ENCODE measurements at regions not wholly inside any gene's neighbourhood (a gene's known extent, or its start where the extent isn't known, plus 50 kb on each side); places are given as distances from the start of the nearest gene placed in this dataset.
"Not testable (repeated sequence)": the region's sequence is repeated elsewhere in the genome, so short reads cannot be mapped to it uniquely, and the experiment has no call there.

DNA sequence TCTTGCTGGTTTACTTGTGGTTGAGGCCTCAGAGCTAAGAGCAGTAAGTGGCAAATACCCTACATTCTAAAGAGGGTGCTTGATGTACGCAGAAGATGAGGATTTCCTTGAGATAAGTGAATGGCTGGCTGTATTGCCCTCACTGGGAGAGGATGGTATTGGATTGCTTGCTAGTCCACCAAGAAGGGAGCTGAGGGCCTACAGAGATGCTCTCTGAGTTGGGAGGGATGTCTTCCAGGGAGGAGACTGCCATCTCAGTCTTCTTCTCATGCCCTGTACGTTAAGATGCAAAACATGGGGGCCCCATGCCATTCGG lies 669.1 kb downstream of the UTRN start:
- no peaks in the 10 kb centered on the region for H3K36me3 ChIP-seq (ENCODE audit: control insufficient read depth, insufficient read depth, low read length)
- no peak overlapping the region for H3K9ac ChIP-seq (ENCODE audit: low read length)

DNA sequence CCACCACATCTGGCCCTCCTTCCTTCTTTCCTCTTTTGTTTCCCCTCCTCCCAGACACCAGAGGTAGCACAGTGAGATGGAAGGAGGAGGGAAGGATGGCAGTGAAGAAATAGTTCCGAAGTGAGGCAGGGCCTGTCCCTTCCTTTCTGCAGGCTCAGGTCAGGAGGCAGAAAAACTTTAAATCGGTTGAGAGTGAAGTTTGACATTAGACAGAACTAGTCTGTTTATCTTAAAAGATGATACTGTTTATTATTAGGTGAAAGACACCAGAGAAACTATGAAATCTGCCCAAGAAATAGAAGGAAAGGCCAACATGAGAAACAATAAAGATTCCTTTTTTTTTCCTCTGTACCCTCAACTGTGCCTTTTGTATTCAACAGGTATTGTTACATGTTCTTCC lies 670.3 kb downstream of the UTRN start:
- Histone ChIP-seq H3K4me1 (ENCODE audit: control insufficient read depth, insufficient read depth, low read length) (no peaks in the 10 kb centered on the region), H3K27me3 (ENCODE audit: control insufficient read depth, insufficient read depth, low read length) (peaks cover 3% of the 10 kb centered on the region), H3K9ac (ENCODE audit: low read length) (no peak overlapping the region), H3K4me3 (ENCODE audit: low read length) (no peak overlapping the region), H3K9me3 (ENCODE audit: control insufficient read depth, low read length) (no peaks in the 10 kb centered on the region), H3K36me3 (ENCODE audit: control insufficient read depth, insufficient read depth, low read length) (no peaks in the 10 kb centered on the region)

More for the DNA sequence above, 669.1 kb downstream of the UTRN start:
- Histone ChIP-seq H3K4me3 (ENCODE audit: low read length) (no peak overlapping the region), H3K4me1 (ENCODE audit: control insufficient read depth, insufficient read depth, low read length) (no peaks in the 10 kb centered on the region), H3K27me3 (ENCODE audit: control insufficient read depth, insufficient read depth, low read length) (peaks cover 3% of the 10 kb centered on the region), H3K9me3 (ENCODE audit: control insufficient read depth, low read length) (no peaks in the 10 kb centered on the region)

DNA sequence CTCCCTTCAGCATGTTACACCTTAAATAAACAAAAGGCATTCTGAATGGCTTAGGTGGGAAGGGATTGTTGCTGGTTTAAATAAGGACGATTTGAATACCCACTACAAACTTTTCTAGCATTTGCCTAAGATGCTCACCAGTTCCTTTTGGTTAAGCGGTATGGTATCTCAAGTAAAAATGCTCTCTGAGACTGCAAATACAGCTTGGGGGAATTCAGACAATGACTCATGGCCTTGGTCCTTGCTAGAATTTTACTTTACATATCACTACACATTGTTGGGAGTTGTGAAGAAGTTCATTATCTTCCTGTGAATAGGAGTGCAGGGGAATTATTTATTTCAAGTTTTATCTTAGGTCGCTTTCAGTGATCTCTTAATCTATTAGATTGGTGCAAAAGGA lies 670.7 kb downstream of the UTRN start:
- Histone ChIP-seq H3K4me1 (ENCODE audit: control insufficient read depth, insufficient read depth, low read length) (no peaks in the 10 kb centered on the region), H3K4me3 (ENCODE audit: low read length) (no peak overlapping the region), H3K9ac (ENCODE audit: low read length) (no peak overlapping the region), H3K36me3 (ENCODE audit: control insufficient read depth, insufficient read depth, low read length) (no peaks in the 10 kb centered on the region), H3K27me3 (ENCODE audit: control insufficient read depth, insufficient read depth, low read length) (peaks cover under 1% of the 10 kb centered on the region), H3K9me3 (ENCODE audit: control insufficient read depth, low read length) (no peaks in the 10 kb centered on the region)

DNA sequence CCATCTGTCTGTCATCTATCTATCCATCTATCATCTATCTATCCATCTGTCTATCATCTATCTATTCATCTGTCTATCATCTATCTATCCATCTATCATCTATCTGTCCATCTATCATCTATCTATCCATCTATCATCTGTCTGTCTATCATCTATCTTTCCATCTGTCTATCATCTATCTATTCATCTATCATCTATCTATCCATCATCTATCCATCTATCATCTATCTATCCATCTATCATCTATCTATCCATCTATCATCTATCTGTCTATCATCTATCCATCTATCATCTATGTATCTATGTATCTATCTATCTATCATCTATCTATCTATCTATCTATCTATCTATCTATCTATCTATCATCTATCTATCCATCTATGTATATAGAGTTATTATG lies 671.6 kb downstream of the UTRN start:
- H3K36me3 ChIP-seq (ENCODE audit: control insufficient read depth, insufficient read depth, low read length); H3K9ac ChIP-seq (ENCODE audit: low read length); H3K4me3 ChIP-seq (ENCODE audit: low read length); H3K27me3 ChIP-seq (ENCODE audit: control insufficient read depth, insufficient read depth, low read length); H3K4me1 ChIP-seq (ENCODE audit: control insufficient read depth, insufficient read depth, low read length); H3K9me3 ChIP-seq (ENCODE audit: control insufficient read depth, low read length): not testable (repeated sequence)

DNA sequence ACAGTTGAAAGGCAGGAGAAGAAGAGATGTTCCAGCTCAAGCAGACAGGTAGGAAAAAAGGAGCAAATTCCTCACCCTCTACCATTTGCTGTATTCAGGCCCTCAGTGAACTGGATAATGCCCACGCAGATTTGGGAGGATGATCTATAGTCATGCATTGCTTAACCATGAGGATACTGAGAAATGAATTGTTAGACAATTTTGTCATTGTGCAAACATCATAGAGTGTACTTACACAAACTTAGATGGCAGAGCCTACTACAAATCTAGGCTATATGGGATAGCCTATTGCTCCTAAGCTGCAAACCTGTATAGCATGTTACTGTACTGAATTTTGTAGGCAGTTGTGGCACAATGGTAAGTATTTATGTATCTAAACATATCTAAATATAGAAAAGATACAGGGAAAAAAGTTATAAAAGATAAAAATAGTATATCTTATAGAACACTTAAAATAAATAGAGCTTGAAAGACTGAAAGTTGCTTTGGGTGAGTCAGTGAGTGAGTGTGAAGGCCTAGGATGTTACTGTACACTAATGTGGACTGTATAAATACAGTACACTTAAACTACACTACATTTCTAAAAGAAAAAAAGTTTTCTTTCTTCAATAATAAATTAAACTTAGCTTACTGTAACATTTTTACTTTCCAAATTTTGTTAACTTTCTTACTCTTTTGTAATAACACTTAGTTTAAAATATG lies 672.3 kb downstream of the UTRN start:
- Histone ChIP-seq H3K4me1 (ENCODE audit: control insufficient read depth, insufficient read depth, low read length) (no peaks in the 10 kb centered on the region), H3K4me3 (ENCODE audit: low read length) (no peak overlapping the region), H3K36me3 (ENCODE audit: control insufficient read depth, insufficient read depth, low read length) (no peaks in the 10 kb centered on the region), H3K27me3 (ENCODE audit: control insufficient read depth, insufficient read depth, low read length) (no peaks in the 10 kb centered on the region), H3K9me3 (ENCODE audit: control insufficient read depth, low read length) (no peaks in the 10 kb centered on the region), H3K9ac (ENCODE audit: low read length) (no peak overlapping the region)

DNA sequence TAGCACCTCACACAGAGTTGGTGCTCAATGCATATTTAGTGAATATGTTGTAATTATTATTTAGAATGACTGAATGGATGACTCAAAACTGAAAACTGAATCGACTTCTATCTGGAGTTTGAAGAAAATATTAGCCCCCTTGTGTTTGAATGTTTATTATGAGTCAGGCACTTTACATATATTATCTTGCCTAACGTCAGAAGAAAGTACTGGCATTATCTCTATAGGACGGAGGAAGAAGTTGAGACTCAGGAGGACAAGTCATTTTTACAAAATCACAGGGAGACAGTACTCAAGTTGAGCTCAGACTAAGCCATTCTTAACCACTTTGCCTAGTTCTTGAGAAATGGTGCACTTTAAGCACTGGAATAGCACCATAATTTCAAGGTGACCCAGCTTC lies 684.0 kb downstream of the UTRN start:
- no peaks in the 10 kb centered on the region for H3K27me3 ChIP-seq (ENCODE audit: control insufficient read depth, insufficient read depth, low read length)
- H3K36me3 ChIP-seq (ENCODE audit: control insufficient read depth, insufficient read depth, low read length) = no peaks in the 10 kb centered on the region

DNA sequence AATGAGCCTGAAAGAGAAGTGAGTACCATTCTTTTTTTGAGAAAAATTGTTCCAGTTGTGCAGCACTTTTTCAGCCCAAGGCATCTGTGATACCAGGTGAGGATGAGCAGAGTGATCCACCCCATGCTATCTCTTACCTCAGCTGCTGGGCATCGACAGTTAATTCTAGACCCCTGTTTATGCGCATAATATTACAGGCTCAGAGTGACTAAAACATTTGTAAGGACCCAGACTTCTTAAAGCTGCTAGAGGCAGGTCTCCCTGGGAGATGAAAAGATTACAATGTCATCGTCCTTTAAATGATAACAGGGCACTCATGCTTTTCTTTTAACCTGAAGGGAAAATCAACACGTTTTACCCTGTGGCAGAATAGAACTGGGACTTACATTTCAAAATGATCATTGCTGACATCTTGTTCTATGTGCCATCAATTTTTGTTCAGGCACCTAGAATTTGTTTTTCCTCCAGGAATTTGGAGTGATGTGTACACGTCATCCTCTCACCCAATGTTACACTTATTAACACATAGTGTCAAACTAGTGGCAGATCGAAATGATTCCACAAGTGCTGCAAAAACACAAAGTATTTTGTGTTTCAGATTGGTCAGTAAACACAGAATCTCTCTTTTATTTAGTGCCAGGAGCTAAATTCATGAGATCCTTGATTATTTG lies 684.6 kb downstream of the UTRN start:
- Histone ChIP-seq H3K4me3 (ENCODE audit: low read length) (no peak overlapping the region), H3K4me1 (ENCODE audit: control insufficient read depth, insufficient read depth, low read length) (no peaks in the 10 kb centered on the region), H3K27me3 (ENCODE audit: control insufficient read depth, insufficient read depth, low read length) (no peaks in the 10 kb centered on the region), H3K9me3 (ENCODE audit: control insufficient read depth, low read length) (no peaks in the 10 kb centered on the region), H3K9ac (ENCODE audit: low read length) (no peak overlapping the region), H3K36me3 (ENCODE audit: control insufficient read depth, insufficient read depth, low read length) (no peaks in the 10 kb centered on the region)

More for the DNA sequence above, 684.0 kb downstream of the UTRN start:
- Histone ChIP-seq H3K4me3 (ENCODE audit: low read length) (no peak overlapping the region), H3K9ac (ENCODE audit: low read length) (no peak overlapping the region), H3K4me1 (ENCODE audit: control insufficient read depth, insufficient read depth, low read length) (no peaks in the 10 kb centered on the region), H3K9me3 (ENCODE audit: control insufficient read depth, low read length) (no peaks in the 10 kb centered on the region)

DNA sequence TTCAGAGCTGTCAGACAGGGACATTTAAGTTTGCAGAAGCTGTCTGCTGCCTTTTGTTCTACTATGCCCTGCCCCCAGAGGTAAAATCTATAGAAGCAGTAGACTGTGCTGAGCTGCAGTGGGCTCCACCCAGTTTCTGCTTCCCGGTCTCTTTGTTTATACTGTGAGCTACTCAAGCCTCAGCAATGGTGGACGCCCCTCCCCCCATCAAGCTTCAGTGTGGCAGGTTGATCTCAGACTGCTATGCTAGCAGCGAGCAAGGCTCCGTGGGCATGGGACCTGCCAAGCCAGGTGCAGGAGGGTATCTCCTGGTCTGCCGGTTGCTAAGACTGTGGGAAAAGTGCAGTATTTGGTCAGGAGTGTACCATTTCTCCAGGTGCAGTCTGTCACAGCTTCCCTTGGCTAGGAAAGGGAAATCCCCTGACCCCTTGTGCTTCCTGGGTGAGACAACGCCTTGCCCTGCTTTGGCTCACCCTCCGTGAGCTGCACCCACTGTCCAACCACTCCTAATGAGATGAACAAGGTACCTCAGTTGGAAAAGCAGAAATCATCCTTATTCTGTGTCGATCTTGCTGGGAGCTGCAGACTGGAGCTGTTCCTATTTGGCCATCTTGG lies 692.2 kb downstream of the UTRN start:
- not testable (repeated sequence) for H3K4me1 ChIP-seq (ENCODE audit: control insufficient read depth, insufficient read depth, low read length); H3K27me3 ChIP-seq (ENCODE audit: control insufficient read depth, insufficient read depth, low read length); H3K36me3 ChIP-seq (ENCODE audit: control insufficient read depth, insufficient read depth, low read length); H3K9me3 ChIP-seq (ENCODE audit: control insufficient read depth, low read length)
- Histone ChIP-seq H3K9ac (ENCODE audit: low read length) (peak overlapping the region; percentile 53), H3K4me3 (ENCODE audit: low read length) (peak overlapping the region; percentile 36)

DNA sequence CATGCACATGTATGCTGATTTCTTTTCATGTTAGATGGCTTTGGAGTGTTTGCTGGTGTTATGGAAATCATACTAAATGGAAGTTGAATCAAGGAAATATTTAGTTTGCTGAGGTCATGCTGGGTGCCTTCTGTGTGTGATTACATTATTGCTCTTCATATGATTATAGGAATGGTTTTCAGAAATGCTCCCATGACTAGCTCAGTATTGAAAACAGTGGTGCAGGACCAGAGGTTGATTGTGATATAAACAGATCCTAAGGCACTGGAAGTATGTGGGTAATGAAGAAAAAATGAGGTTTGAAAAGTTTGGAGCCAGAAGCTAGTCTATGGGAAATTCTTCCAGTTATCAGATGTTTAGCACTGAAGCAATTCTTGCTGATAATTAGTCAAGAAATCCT lies 693.1 kb downstream of the UTRN start:
- H3K9ac ChIP-seq (ENCODE audit: low read length) = no peak overlapping the region

DNA sequence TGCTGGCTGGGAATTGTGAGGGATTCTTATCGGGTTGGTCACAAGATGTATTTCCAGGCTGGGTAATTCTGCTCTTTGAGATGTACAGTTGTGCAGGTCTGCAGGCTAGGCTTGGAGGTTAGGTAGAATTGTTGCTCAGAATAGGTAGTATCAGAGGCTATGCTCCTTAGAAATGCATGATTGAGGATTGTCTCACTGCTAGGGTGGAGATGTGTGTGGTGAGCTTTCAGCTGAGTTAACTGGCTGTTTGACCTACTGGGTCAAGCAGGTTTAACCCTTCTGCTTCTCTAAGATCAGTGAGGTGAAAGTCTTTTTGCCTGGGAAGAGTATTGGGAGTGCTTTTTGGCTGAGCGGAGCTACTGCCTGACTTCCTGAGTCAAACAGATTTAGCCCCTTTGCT lies 701.1 kb downstream of the UTRN start:
- H3K9me3 ChIP-seq (ENCODE audit: control insufficient read depth, low read length) = no peaks in the 10 kb centered on the region
- no peak overlapping the region for H3K9ac ChIP-seq (ENCODE audit: low read length)
- H3K4me3 ChIP-seq (ENCODE audit: low read length) = no peak overlapping the region
- no peaks in the 10 kb centered on the region for H3K27me3 ChIP-seq (ENCODE audit: control insufficient read depth, insufficient read depth, low read length)
- no peaks in the 10 kb centered on the region for H3K36me3 ChIP-seq (ENCODE audit: control insufficient read depth, insufficient read depth, low read length)
- H3K4me1 ChIP-seq (ENCODE audit: control insufficient read depth, insufficient read depth, low read length) = peaks cover 5% of the 10 kb centered on the region

More for the DNA sequence above, 693.1 kb downstream of the UTRN start:
- Histone ChIP-seq H3K4me1 (ENCODE audit: control insufficient read depth, insufficient read depth, low read length) (peaks cover 9% of the 10 kb centered on the region), H3K9me3 (ENCODE audit: control insufficient read depth, low read length) (no peaks in the 10 kb centered on the region), H3K36me3 (ENCODE audit: control insufficient read depth, insufficient read depth, low read length) (no peaks in the 10 kb centered on the region), H3K4me3 (ENCODE audit: low read length) (no peak overlapping the region), H3K27me3 (ENCODE audit: control insufficient read depth, insufficient read depth, low read length) (no peaks in the 10 kb centered on the region)

DNA sequence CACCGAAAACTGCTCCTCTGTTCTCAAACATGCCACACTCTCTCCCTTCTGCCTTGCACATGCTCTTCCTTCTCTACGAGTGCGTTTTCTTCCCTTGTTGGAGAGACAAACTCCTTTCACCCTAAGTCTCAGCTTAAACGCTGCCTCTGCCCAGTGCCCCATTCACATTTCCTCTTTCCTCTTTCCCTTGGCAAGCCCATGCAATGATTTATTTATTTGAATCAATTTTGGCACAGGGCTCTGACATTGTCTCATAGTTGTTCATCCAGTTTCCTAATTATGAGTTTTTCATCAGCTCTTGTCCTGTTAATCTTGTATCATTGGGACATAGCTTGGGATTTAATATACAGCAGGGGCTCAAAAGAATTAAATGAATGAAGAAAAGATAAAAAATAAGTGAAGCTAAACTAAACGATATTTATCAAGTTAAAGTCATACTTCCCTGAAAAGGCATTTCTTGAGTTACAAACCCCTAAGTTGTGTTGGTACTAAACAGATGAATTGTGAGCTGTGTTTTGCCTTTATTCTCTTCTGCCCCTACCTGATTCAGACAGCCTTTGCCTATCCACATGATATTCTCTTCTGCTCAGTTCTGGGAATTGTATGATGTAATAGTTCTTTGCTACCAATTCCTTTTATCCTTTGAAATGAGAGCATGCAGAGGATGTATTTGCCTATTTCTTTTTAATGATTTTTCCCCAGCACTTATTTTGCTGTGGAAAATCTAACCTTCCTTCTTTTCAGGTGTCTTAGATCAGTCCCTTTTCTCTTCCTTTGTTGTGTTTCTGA lies 704.4 kb downstream of the UTRN start:
- H3K27me3 ChIP-seq (ENCODE audit: control insufficient read depth, insufficient read depth, low read length) = no peaks in the 10 kb centered on the region
- H3K36me3 ChIP-seq (ENCODE audit: control insufficient read depth, insufficient read depth, low read length) = no peaks in the 10 kb centered on the region
- no peak overlapping the region for H3K4me3 ChIP-seq (ENCODE audit: low read length)
- H3K9ac ChIP-seq (ENCODE audit: low read length) = no peak overlapping the region
- no peaks in the 10 kb centered on the region for H3K9me3 ChIP-seq (ENCODE audit: control insufficient read depth, low read length)
- peaks cover 5% of the 10 kb centered on the region for H3K4me1 ChIP-seq (ENCODE audit: control insufficient read depth, insufficient read depth, low read length)

DNA sequence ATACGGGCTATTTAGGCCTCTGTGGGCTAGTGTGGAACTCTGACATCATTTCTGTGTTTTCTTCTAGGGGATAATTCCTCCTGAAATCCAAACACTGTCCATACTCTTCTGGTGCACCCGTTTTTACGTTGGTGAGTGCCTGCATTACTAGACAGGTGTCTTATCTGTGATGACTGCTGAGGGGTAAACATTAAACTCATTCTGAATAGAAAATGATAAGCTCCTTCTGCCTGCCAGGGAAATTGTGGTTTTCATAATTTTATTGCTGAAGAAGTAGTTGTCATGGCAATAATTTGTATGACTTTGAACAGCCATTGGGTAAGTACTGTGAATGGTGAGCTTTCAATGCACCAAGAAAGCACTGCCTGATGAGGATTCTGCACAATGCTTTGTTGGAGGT lies 705.6 kb downstream of the UTRN start:
- no peaks in the 10 kb centered on the region for H3K36me3 ChIP-seq (ENCODE audit: control insufficient read depth, insufficient read depth, low read length)
- no peak overlapping the region for H3K4me3 ChIP-seq (ENCODE audit: low read length)
- H3K4me1 ChIP-seq (ENCODE audit: control insufficient read depth, insufficient read depth, low read length) = peaks cover 5% of the 10 kb centered on the region
- no peaks in the 10 kb centered on the region for H3K27me3 ChIP-seq (ENCODE audit: control insufficient read depth, insufficient read depth, low read length)
- no peak overlapping the region for H3K9ac ChIP-seq (ENCODE audit: low read length)
- no peaks in the 10 kb centered on the region for H3K9me3 ChIP-seq (ENCODE audit: control insufficient read depth, low read length)

All from mucosa of stomach (tissue), 1 donor.